HG03095 (cell line): ENCODE measurements at regions not wholly inside any gene's neighbourhood (a gene's known extent, or its start where the extent isn't known, plus 50 kb on each side); places are given as distances from the start of the nearest gene placed in this dataset.
"Not testable (repeated sequence)": the region's sequence is repeated elsewhere in the genome, so short reads cannot be mapped to it uniquely, and the experiment has no call there.

Source experiments
- ATAC-seq: cut with Tn5 transposase; IDR thresholded peaks from one replicate; pipeline ENCODE4 v1.9.1; 2021; ENCODE audit warnings: moderate library complexity; ENCODE audit not compliant: unreplicated experiment

DNA sequence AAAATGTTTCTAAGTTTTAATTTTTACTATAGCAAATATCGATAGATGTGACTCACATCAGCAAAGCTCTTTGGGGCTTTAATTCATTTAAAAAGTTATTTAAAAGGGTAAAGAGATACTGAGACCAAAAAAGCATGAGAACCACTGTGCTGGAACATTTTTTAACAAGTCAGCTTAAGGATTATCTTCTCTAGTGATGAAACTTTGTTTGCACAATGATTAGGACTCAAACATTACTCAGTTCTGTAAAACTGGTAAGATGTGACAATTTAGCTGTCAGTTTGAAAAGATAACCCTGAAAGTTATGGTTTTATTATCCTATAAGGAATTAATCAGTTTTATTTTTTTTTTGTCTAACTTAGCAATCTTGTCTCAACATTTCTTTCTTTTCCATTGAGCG, 301.4 kb downstream of the TSN start:
- ATAC-seq, result no peak

DNA sequence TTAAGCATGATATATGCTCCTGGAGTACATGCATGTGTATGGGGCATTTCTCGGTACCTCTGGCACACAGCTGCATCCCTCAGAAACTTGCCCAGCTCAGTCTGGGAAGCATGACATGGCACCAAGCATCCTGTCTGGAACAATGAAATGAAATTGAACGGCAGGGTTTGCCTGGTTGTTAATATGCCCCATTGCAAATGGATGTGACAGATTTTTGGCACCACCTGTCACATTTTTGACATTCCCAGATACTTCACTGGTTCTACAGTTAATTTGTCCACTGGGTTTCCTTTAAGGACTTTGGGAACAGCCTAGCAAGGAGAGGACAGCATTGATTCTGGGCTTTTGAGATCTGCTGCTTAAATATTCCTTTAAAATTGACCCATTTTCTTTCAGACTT, 305.8 kb downstream of the TSN start:
- no peak for ATAC-seq

DNA sequence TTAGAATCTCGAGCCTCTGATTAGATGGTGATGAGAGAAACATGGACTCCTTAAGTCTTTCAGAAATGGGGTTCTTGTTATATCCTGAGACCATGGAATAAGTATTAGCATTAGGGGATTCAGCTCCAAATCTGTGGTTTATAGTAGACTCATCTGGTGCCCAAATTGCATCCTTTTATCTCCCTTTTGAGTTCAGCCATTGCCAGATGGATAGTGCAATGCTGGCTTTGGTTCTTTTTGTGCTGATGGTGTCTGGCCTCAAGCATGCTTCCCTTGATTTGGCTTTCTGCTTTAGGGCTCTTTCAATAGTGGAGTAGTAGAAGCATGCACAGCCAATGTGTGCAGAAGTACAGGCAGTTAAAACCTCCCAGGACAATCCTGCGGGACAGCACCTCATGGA, 306.4 kb downstream of the TSN start:
- ATAC-seq, result no peak

DNA sequence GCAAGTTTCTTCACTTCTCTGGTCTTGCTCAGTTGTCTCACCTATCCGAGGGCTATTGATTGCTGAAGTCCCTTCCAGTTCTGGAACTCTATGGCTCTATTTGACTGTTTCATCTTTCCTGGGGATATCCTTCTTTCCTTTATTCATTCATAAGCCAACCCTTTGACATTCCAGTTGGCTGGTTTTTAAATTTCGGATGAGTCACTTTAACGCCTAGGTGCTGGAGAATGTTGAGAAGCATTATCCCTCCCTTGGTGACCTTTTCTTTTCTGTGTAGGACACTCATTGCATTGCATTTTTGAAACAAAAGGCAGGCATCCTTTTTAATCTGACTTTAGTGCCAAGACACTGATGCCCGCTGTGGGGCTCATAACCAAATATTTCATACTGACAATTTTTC, 307.1 kb downstream of the TSN start:
- ATAC-seq, result no peak

DNA sequence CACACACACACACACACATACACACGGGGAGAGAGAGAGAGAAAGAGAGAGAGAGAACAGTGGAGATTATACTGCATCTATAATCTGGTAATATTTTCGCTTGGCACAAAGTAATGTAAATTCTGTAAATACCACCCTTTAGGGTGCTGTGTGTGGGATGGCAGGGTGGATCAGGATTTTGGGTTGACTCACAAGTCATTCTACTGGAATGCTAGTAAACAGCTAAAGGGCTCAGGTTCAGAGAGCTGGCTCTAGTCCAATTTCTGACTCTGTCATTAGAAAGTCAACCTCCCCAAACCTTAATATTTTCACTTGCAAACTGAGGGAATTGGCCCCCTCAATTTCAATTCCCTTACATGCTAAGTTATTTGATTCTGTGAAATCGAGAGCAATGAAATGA, 308.3 kb downstream of the TSN start:
- ATAC-seq, result no peak

DNA sequence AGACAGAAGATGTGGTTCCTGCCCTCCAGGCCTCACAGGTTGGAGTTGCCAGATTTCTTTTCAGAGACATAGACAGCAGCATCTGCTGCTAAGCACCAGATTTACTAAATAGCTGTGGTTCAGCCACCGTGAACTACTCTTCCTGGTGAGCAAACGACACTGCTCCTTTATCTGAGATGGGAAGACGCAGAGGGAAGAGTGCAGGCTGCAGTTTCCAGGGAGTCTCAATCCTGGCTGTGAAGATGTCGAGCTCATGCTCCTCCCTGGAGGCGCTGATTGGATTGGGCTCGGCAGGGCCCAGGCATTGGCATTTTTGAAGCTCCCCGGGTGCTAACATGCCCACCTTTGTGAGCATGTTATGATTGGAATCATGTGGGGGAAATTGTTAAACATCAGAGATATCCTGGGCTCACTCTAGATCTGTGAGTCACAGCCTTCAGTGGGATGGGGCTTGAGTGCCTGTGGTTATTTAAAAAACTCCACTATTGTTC, 314.8 kb downstream of the TSN start:
- no peak for ATAC-seq

DNA sequence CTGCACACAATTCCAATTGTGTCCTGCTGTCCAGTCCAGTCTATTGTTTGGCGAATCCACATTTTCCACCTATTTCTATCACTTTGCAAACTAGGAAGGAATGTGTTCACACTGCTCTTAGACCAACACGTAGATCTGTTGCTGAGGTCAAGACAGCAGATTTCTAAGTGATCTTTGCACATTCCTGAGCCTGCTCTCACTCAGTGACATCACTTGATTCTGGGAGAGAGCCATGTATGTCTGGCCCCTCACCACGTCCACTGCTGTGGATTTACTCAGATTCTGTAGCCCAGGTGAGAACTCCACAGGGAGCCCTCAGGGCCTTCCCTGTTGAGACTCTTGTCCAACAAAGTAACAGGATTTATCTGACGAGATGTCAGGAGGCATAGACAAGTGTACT, 317.2 kb downstream of the TSN start:
- ATAC-seq, result no peak

DNA sequence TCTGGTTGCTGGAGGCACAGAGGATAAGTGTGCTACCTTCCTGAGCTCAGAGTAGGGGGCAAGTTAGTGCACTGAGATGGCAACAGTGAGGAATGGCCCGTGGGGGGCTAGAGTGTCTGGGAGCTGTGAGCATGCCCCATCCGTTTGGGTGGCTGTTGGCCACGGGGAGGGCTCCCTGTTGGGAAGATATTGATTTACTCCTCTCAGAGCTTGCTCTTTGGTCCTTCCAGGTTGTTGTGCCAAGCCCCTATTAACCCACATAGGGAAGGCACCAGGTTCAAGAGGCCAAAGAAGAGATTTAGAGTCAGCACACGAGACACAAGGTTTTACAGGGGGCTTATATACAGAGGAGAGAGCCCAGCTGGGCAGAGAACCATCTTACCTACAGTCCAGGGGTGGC, 318.8 kb downstream of the TSN start:
- no peak for ATAC-seq

DNA sequence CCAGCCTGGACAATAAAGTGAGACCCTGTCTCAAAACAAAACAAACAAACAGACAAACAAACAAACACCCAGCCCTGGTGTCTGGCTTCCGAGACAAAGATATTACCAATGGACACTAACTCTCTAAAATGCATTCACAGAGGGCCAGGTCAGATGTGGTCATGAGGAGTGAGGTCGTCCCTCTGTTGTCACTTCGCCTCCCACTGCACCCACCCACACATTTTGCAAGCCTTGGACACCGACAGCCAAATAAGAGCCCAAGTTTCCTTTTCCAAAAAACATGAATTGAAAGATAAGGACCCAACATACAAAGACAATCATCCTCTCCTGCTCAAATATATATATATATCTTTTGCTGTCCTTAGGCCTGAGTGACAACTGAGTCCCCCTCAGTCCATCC, 319.9 kb downstream of the TSN start:
- no peak for ATAC-seq

DNA sequence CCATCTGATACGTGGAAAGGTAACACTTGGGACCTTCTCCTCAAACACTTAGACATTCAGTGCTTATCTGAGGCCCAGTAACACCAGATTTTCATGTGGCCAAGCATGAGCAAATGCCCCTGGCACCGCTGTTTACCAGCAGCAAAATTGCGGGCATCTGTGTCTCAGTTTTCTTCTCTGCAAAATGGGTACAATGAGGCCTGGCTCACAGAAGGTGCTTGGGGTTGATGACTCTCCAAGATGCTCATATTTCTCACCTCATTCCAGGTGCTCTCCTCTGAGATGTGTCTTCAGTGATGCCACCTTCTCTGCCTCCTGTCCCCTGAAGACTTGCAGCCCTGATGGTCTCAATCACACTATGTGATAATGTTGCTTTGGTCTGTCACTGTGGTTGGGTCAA, 321.7 kb downstream of the TSN start:
- no peak for ATAC-seq

DNA sequence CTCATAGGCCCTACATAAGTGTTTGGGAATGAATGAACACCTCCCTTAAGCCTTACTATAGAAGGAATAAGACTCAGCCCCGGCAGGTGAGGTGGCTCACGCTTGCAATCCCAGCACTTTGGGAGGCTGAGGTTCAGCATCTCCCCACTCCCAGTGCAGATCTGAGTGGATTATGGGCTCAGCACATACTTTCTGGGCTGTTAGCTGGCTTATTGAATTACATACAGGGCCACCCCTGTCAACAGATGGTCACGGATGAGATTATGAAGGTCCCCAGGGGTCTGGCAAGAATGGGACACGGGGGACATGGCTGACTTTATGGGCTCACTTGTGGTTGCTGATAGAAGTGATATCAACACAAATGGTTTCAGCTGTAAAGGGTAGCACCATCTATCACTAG, 322.3 kb downstream of the TSN start:
- no peak for ATAC-seq

DNA sequence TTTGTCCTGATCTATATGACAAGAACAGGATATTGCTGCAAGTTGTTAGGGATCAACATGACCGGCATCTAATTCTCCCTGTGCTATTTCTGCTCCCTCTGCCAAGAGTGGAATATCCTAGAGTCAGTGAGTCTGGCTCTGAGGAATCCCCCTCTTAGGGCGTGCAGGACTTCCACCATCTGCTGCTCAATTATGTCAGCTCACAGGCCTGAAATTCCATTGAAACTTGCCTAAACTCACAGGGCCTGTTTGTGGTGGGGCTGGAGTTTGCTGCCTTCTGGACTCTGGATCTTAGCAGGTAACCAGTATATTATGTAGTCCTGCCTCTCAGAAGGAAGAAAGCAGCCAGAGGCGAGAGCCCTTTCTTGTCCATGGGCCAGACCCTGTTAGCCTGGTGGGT, 323.0 kb downstream of the TSN start:
- no peak for ATAC-seq

DNA sequence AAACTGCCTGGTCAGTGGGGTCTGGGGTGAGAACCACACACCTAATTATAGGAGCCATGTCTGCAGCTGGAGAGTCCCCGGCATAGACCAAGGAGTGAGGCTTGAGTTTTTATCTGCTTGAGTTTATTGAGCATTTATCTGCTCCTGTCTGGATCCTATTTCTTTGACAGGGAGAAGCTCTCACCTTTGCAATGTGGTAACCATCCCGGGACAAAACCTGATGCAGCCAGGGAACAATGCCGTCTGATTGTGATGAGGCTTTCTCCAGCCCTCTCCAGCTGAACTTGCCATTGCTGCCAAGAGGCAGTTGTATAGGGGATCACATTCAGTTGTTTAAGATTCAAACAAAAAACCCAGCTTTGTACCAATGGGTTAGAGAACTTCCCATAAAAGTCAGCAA, 324.4 kb downstream of the TSN start:
- no peak for ATAC-seq

DNA sequence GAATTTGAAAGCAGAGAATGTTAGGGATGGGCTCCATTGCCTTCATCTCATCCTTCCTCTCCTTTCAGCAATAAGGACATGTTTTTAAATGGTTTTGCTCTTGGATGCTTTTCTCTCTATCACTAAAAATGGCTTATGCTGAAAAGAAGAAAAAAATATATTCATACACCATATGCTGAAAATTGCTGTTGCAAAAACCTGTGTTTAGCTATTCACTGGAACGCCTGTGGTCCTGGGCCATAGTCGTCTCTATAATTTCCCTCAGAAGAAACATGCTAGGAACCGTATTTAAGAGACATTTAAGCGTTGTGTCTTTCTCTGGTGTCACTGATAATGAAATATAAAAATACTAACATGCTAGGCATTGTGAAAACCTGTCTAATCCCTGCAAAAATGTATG, 324.9 kb downstream of the TSN start:
- ATAC-seq, result no peak

DNA sequence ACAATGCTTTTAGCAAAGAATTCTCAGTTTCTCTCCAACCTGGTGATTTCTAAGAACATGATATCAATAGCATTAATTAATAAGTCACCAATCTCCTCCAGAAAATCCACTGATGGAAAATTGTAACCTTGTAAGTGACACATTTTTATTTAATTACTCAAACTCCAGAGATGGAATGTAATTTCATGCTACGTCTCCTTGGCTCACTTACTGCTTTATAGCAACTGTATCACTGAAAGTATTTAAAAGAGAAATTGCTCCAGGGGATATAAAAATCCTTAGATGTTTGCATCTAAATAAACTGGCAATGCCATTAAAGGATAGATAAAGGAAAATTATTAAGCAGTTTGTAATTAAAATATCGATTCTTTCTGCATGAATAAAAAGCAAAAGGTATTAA, 325.4 kb downstream of the TSN start:
- no peak for ATAC-seq

DNA sequence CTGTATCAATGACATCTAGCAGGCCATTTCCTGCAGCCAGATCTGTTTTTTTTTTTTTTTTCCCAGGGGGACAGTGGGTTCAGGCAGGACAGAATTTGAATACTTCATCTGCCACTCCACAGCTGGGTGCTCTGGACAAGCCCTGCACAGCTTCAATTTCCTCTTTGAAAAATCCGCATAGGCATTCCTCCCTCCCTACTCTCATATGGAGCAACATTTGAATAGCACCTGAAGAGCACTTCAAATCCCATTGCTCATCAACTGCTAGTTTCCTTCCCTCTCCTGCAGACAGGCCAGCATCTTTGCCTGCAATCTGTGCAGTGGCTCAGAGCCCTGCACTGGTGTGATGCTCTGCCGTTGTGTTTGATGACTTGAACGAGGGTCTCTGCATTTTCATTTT, 326.3 kb downstream of the TSN start:
- ATAC-seq, result no peak

DNA sequence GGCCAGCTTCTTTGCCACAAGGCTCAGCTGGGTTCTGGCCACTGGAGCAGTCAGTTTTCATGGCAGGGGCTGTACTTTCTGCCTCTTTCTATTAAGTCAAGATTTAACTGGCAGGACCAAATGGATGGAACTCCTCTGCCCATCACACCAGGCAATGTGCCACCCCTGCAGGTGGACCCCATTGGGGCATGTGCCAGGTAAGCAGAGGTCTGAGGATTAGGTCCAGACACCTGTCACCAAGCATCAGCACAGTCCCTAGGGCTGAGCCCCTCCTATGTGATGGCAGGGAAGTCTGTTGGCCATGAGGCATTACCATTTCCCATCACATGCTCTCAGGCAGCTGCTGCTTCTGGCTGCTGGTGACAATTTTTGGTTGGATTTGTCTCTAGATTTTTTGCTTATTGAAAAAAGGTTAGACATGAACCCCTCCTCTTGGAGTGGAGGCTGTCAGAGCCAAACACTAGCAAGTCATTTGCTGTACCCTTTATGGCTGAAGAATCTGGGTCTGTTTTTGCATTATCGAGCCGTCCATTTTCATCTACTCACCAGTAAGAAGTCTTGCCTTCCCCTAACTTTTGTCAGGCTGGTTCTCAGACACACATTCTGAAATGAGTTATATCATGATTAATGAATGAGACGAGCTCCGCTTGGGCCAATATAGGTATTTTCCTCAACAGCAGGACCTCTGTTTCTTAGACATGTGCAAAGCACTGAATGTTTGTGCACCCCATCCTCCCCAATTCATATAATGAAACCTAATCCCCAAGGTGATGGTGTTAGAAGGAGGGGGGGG, 328.0 kb downstream of the TSN start:
- ATAC-seq, result no peak

DNA sequence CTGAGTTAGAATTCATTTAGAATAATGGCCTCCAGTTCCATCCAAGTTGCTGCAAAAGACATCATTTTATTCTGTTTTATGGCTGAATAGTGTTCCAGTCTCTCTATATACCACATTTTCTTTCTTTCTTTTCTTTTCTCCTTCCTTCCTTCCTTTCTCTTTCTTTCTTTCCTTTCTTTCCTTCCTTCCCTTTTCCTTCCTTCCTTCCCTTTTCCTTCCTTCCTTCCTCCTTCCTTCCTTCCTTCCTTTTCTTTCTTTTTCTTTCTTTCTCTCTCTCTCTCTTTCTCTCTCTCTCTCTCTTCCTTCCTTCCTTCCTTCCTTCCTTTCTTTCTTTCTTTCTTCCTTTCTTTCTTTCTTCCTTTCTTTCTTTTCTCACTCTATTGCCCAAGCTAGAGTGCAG, 330.2 kb downstream of the TSN start:
- ATAC-seq, result not testable (repeated sequence)

DNA sequence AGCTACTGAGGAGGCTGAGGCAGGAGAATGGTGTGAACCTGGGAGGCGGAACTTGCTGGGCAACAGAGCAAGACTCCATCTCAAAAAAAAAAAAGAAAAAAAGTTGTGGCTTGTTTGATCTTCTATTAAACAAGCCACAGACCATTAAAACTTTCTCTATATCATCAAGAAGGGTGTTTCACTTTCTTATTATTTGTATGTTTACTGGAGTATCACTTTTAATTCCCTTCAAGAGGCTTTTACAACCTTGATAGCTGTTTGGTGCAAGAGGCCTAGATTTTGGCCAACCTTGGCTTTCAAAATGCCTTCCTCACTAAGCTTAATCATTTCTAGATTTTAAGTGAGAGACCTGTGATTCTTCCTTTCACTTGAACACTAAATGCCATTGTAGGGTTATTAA, 339.1 kb downstream of the TSN start:
- no peak for ATAC-seq

DNA sequence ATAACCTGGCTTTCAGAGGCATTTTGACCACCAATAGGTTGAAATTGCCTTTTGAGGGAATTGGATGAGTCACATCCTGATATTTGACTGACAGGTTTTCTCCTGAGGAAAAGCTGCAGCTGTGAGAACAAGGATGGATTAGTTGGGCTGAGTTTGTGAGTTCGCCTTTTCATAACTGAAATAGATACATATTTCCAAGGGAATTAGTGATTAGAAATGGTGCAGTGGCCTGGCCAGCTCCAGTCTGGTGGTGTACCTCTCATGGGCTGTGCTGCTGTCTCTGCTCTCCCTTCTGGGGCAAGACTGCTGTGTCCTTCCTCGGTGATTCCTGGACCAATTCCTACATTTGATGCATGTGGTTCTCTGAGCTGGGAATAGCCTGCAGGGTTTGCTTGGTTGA, 341.3 kb downstream of the TSN start:
- no peak for ATAC-seq

DNA sequence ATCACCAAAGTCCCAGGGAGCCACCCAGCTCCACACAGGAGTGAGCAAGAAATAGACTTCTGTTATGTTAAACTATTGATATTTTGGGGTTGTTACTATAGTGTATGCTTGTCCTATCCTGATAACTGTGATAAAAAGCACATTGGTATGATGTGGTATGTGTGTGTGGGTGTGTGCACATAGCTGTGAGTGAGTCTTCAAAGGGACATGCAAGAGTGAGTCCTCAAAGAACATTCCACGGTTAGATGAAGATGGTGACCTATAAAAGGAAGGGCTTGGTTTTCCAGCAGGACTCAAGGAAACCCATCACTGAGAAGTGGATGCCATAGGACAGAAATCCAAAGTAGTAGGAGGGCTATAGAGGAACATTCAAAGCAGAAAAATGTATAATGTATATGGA, 342.9 kb downstream of the TSN start:
- ATAC-seq, result no peak

DNA sequence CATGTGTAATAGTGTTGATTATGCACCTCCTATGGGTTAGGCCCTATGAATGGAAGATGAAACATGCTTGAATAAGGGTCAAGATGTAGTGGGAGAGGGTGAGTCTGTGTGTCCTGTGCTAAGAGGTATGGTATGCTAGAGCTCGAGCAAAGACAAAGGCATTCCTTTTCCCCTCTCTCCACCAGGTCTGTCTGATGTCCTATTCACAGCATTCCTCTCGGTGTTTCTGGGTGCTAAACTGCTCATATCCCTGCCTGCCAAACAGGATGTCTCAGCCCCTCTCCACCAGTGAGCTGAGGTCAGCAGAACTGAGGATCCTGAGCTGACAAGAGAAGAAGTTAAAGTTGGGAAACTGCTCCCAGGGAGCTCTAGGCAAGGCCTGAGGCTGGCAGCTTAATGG, 344.9 kb downstream of the TSN start:
- ATAC-seq, result no peak

DNA sequence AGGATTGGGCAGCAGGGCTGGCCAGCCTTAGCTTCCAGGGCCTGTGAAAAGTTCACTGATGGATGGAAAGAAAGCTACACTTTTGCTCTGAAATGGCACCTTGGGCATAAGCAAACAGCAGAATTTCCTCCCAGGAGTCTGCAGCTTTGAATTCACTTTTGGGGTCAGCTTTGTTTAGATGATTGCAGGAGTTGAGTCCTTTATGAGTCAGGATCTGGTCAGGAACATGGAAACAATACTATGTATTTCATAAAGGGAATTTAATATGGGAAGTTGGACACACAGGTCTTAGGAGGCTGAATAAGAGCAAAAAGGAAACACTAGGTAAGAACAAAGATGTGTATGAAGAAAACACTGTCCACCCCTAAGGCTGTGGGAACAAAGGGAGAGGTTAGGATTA, 345.3 kb downstream of the TSN start:
- no peak for ATAC-seq
